Mucosa of rectum (tissue), 2 donors: ENCODE measurements at regions not wholly inside any gene's neighbourhood (a gene's known extent, or its start where the extent isn't known, plus 50 kb on each side); places are given as distances from the start of the nearest gene placed in this dataset.
A peak's percentile ranks its signal among the peaks of the same experiment; 100 is the strongest.

ENCODE experiments used
- H3K27ac ChIP-seq, 2 donors: one replicate each; pipeline ENCODE4 v1.7.0; 2013; ENCODE audit warnings: inconsistent platforms in 2 of 2, low read depth in 2 of 2, low read length in 2 of 2
- H3K27me3 ChIP-seq, 2 donors: one replicate each; pipeline ENCODE4 v1.7.0; 2013; ENCODE audit warnings: low read length in 2 of 2; ENCODE audit not compliant: control insufficient read depth in 2 of 2, insufficient read depth in 2 of 2
- H3K36me3 ChIP-seq, 2 donors: one replicate each; pipeline ENCODE4 v1.7.0; 2013; ENCODE audit warnings: low read length in 2 of 2; ENCODE audit not compliant: control insufficient read depth in 2 of 2, insufficient read depth in 2 of 2
- H3K4me1 ChIP-seq, 2 donors: one replicate each; pipeline ENCODE4 v1.7.0; 2013; ENCODE audit warnings: low read length in 2 of 2, mild to moderate bottlenecking in 1 of 2; ENCODE audit not compliant: control insufficient read depth in 2 of 2, insufficient read depth in 2 of 2
- H3K4me3 ChIP-seq, 2 donors: one replicate each; pipeline ENCODE4 v1.7.0; 2013; ENCODE audit warnings: low read length in 2 of 2
- H3K9ac ChIP-seq, 2 donors: one replicate each; pipeline ENCODE4 v1.7.0; 2013; ENCODE audit warnings: low read length in 2 of 2, low read depth in 1 of 2, mild to moderate bottlenecking in 1 of 2
- H3K9me3 ChIP-seq, 2 donors: one replicate each; pipeline ENCODE4 v1.7.0; 2013; ENCODE audit warnings: low read length in 2 of 2; ENCODE audit not compliant: control insufficient read depth in 2 of 2
- donor health status: healthy.
- donor health status: Normal muscosa, but diverticular disease.

GRCh38 chr18:34039201-34039600 is 185.5 kb downstream of the NOL4 start:
- no peaks in the 10 kb centered on the region for H3K27me3 ChIP-seq
- no peak overlapping the region for H3K27ac ChIP-seq
- no peak overlapping the region for H3K9ac ChIP-seq
- H3K36me3 ChIP-seq, result no peaks in the 10 kb centered on the region
- H3K9me3 ChIP-seq, result no peaks in the 10 kb centered on the region
- H3K4me3 ChIP-seq, result peak overlapping the region in 1 of 2 donors; percentile 23
- H3K4me1 ChIP-seq, result no peaks in the 10 kb centered on the region

- no peak overlapping the region for H3K9ac ChIP-seq
- no peaks in the 10 kb centered on the region for H3K27me3 ChIP-seq
- no peak overlapping the region for H3K27ac ChIP-seq
- H3K36me3 ChIP-seq, result no peaks in the 10 kb centered on the region
- H3K9me3 ChIP-seq, result no peaks in the 10 kb centered on the region
- H3K4me1 ChIP-seq, result no peaks in the 10 kb centered on the region
- no peak overlapping the region for H3K4me3 ChIP-seq
Measured at GRCh38 chr18:34038086-34038485, 186.6 kb downstream of the NOL4 start.

- no peak overlapping the region for H3K4me3 ChIP-seq
- H3K27ac ChIP-seq, result no peak overlapping the region
- H3K27me3 ChIP-seq, result no peaks in the 10 kb centered on the region
- H3K4me1 ChIP-seq, result no peaks in the 10 kb centered on the region
- H3K9ac ChIP-seq, result no peak overlapping the region
- H3K36me3 ChIP-seq, result no peaks in the 10 kb centered on the region
- no peaks in the 10 kb centered on the region for H3K9me3 ChIP-seq
Measured at GRCh38 chr18:34033968-34034367, 190.7 kb downstream of the NOL4 start.

- H3K4me1 ChIP-seq, result peaks cover 0 to 3% of the 10 kb centered on the region in 2 donors
- H3K4me3 ChIP-seq, result no peak overlapping the region
- no peaks in the 10 kb centered on the region for H3K27me3 ChIP-seq
- no peak overlapping the region for H3K9ac ChIP-seq
- no peaks in the 10 kb centered on the region for H3K36me3 ChIP-seq
- H3K27ac ChIP-seq, result no peak overlapping the region
- no peaks in the 10 kb centered on the region for H3K9me3 ChIP-seq
Measured at GRCh38 chr18:34031810-34032209, 192.9 kb downstream of the NOL4 start.

- Histone ChIP-seq H3K27ac (peak overlapping the region in 1 of 2 donors; percentile 27), H3K9me3 (no peaks in the 10 kb centered on the region), H3K36me3 (no peaks in the 10 kb centered on the region)
Measured at GRCh38 chr18:34028324-34028723, 196.4 kb downstream of the NOL4 start.

GRCh38 chr18:34025191-34025801 is 199.4 kb downstream of the NOL4 start:
- no peaks in the 10 kb centered on the region for H3K9me3 ChIP-seq
- no peak overlapping the region for H3K4me3 ChIP-seq
- no peaks in the 10 kb centered on the region for H3K36me3 ChIP-seq
- no peaks in the 10 kb centered on the region for H3K27me3 ChIP-seq
- H3K27ac ChIP-seq, result no peak overlapping the region
- H3K9ac ChIP-seq, result no peak overlapping the region
- H3K4me1 ChIP-seq, result peaks cover 0 to 12% of the 10 kb centered on the region in 2 donors

More at GRCh38 chr18:34028324-34028723, 196.4 kb downstream of the NOL4 start:
- no peaks in the 10 kb centered on the region for H3K27me3 ChIP-seq
- no peak overlapping the region for H3K9ac ChIP-seq
- peaks cover 0 to 12% of the 10 kb centered on the region in 2 donors for H3K4me1 ChIP-seq
- no peak overlapping the region for H3K4me3 ChIP-seq

GRCh38 chr18:34023471-34023870 is 201.2 kb downstream of the NOL4 start:
- Histone ChIP-seq H3K27ac (no peak overlapping the region), H3K9ac (no peak overlapping the region), H3K4me3 (no peak overlapping the region), H3K36me3 (no peaks in the 10 kb centered on the region), H3K4me1 (peaks cover 0 to 12% of the 10 kb centered on the region in 2 donors), H3K27me3 (no peaks in the 10 kb centered on the region), H3K9me3 (no peaks in the 10 kb centered on the region)

- Histone ChIP-seq H3K27me3 (no peaks in the 10 kb centered on the region), H3K9me3 (no peaks in the 10 kb centered on the region), H3K4me1 (peaks cover 0 to 7% of the 10 kb centered on the region in 2 donors), H3K9ac (no peak overlapping the region), H3K36me3 (no peaks in the 10 kb centered on the region), H3K4me3 (peak overlapping the region in 1 of 2 donors; percentile 23), H3K27ac (no peak overlapping the region)
Measured at GRCh38 chr18:34018336-34018735, 206.4 kb downstream of the NOL4 start.

- no peaks in the 10 kb centered on the region for H3K27me3 ChIP-seq
- no peaks in the 10 kb centered on the region for H3K4me1 ChIP-seq
- no peak overlapping the region for H3K9ac ChIP-seq
- H3K36me3 ChIP-seq, result no peaks in the 10 kb centered on the region
- no peak overlapping the region for H3K4me3 ChIP-seq
- H3K27ac ChIP-seq, result no peak overlapping the region
- no peaks in the 10 kb centered on the region for H3K9me3 ChIP-seq
Measured at GRCh38 chr18:34003687-34004086, 221.0 kb downstream of the NOL4 start.

- no peak overlapping the region for H3K27ac ChIP-seq
- H3K9me3 ChIP-seq, result no peaks in the 10 kb centered on the region
- no peak overlapping the region for H3K4me3 ChIP-seq
- H3K36me3 ChIP-seq, result no peaks in the 10 kb centered on the region
- no peak overlapping the region for H3K9ac ChIP-seq
- no peaks in the 10 kb centered on the region for H3K4me1 ChIP-seq
- H3K27me3 ChIP-seq, result no peaks in the 10 kb centered on the region
Measured at GRCh38 chr18:34002130-34002529, 222.6 kb downstream of the NOL4 start.
